Superior temporal gyrus (tissue), 1 donor: ENCODE measurements at regions not wholly inside any gene's neighbourhood (a gene's known extent, or its start where the extent isn't known, plus 50 kb on each side); places are given as distances from the start of the nearest gene placed in this dataset.

Experiments used
- DNase-seq: peaks from one replicate; pipeline ENCODE4 v3.0.0-alpha.2; 2016; ENCODE audit errors: extremely low spot score

GRCh38 chr15:38857814-38858213 lies 293.2 kb upstream of the RASGRP1 start:
- DNase-seq = no peak

GRCh38 chr15:38859574-38859973 lies 295.0 kb upstream of the RASGRP1 start:
- no peak for DNase-seq

- DNase-seq = no peak
Observed at GRCh38 chr15:38860253-38860652, 295.6 kb upstream of the RASGRP1 start.

GRCh38 chr15:38860674-38861073 lies 296.1 kb upstream of the RASGRP1 start:
- no peak for DNase-seq

GRCh38 chr15:38861108-38861507 lies 296.5 kb upstream of the RASGRP1 start:
- DNase-seq = no peak

- no peak for DNase-seq
Observed at GRCh38 chr15:38862099-38862498, 297.5 kb upstream of the RASGRP1 start.

GRCh38 chr15:38863381-38863780 lies 298.8 kb upstream of the RASGRP1 start:
- DNase-seq = no peak

- DNase-seq = no peak
Observed at GRCh38 chr15:38864122-38864521, 299.5 kb upstream of the RASGRP1 start.

- DNase-seq = no peak
Observed at GRCh38 chr15:38864827-38865581, 300.4 kb upstream of the RASGRP1 start.

GRCh38 chr15:38867556-38867955 lies 302.9 kb upstream of the RASGRP1 start:
- DNase-seq = no peak

- DNase-seq = no peak
Observed at GRCh38 chr15:38868326-38869114, 303.9 kb upstream of the RASGRP1 start.

- no peak for DNase-seq
Observed at GRCh38 chr15:38871638-38872037, 307.0 kb upstream of the RASGRP1 start.

- no peak for DNase-seq
Observed at GRCh38 chr15:38872732-38873131, 308.1 kb upstream of the RASGRP1 start.

GRCh38 chr15:38873158-38873557 lies 308.5 kb upstream of the RASGRP1 start:
- DNase-seq = no peak

- no peak for DNase-seq
Observed at GRCh38 chr15:38874464-38874863, 309.9 kb upstream of the RASGRP1 start.

GRCh38 chr15:38876211-38876610 lies 311.6 kb upstream of the RASGRP1 start:
- DNase-seq = no peak

GRCh38 chr15:38876621-38877020 lies 312.0 kb upstream of the RASGRP1 start:
- DNase-seq = no peak

- no peak for DNase-seq
Observed at GRCh38 chr15:38877471-38877870, 312.9 kb upstream of the RASGRP1 start.

- DNase-seq = no peak
Observed at GRCh38 chr15:38878026-38878425, 313.4 kb upstream of the RASGRP1 start.

- DNase-seq = no peak
Observed at GRCh38 chr15:38878926-38879325, 314.3 kb upstream of the RASGRP1 start.

GRCh38 chr15:38879909-38880471 lies 315.4 kb upstream of the RASGRP1 start:
- no peak for DNase-seq

- DNase-seq = no peak
Observed at GRCh38 chr15:38882221-38882620, 317.6 kb upstream of the RASGRP1 start.

GRCh38 chr15:38883987-38884386 lies 319.4 kb upstream of the RASGRP1 start:
- DNase-seq = no peak
